HCT116 (cell line): ENCODE measurements at regions not wholly inside any gene's neighbourhood (a gene's known extent, or its start where the extent isn't known, plus 50 kb on each side); places are given as distances from the start of the nearest gene placed in this dataset.

Source experiments
- ATAC-seq: fragments of 200-7000 bp; cut with Tn5 transposase; 2 replicates; pipeline ENCODE4 v1.9.1; 2020; ENCODE audit warnings: mild to moderate bottlenecking, moderate library complexity
- BruUV-seq: library from RNA; stranded (reverse); fragments of 400-500 nt; replicated peaks from 2 replicates; lab custom pipeline; 2021; lab: Mats Ljungman, UMichigan
- CTCF ChIA-PET: fragments of 300-600 bp; sonication (Branson Sonifier 250); formaldehyde crosslinking; loops from one replicate; lab custom pipeline; 2021; ENCODE audit warnings: antibody characterized with exemption; lab: Charles Lee
- POLR2A ChIA-PET: fragments of 300-600, 350-600 bp; sonication (Branson Sonifier 250); formaldehyde crosslinking; loops from one replicate; lab custom pipeline; 2021; ENCODE audit warnings: antibody characterized with exemption; lab: Charles Lee
- RAD21 ChIA-PET, 2 experiments: fragments of 300-600 bp; sonication (Branson Sonifier 250); formaldehyde crosslinking; loops; one replicate each; lab custom pipeline; 2023; ENCODE audit warnings: low total read pairs in 2 of 2; ENCODE audit not compliant: uncharacterized antibody in 2 of 2, unreplicated experiment in 2 of 2, low non-redundant PET in 1 of 2; lab: Charles Lee
- DNase-seq: peaks from one replicate; pipeline ENCODE4 v3.0.0-alpha.2; 2010; ENCODE audit warnings: low read depth, low spot score
- H2AFZ ChIP-seq: fragments of 200-600 bp; shearing (Covaris generic), sonication (generic); 2 replicates; pipeline ENCODE4 v1.6.1; 2017; ENCODE audit warnings: low read depth, mixed run types, mixed read lengths, antibody characterized with exemption, low read length; ENCODE audit not compliant: poor library complexity, severe bottlenecking
- H3K27ac ChIP-seq: 2 replicates; pipeline ENCODE4 v1.5.1; 2012; ENCODE audit warnings: low read depth, low read length
- H3K27me3 ChIP-seq: fragments of 200-600 bp; sonication (generic); 2 replicates; pipeline ENCODE4 v1.6.1; 2016; ENCODE audit warnings: mixed run types, low read length, mixed read lengths; ENCODE audit not compliant: insufficient read depth
- H3K36me3 ChIP-seq, 2 experiments: fragments of 200-500 bp in 1 of 2; fragments of 200-600 bp in 1 of 2; sonication (Bioruptor generic) in 1 of 2; sonication (generic) in 1 of 2; 2 replicates each; pipeline versions ENCODE4 v1.5.1 to v1.6.1; 2014 to 2016; ENCODE audit warnings: low read length in 2 of 2, inconsistent platforms in 1 of 2, mixed read lengths in 1 of 2, mixed run types in 1 of 2; ENCODE audit not compliant: insufficient read depth in 2 of 2, control insufficient read depth in 1 of 2
- H3K4me1 ChIP-seq, 2 experiments: fragments of 200-600 bp in 1 of 2; sonication (generic) in 1 of 2; 2 replicates each; pipeline versions ENCODE4 v1.5.1 to v1.6.1; 2012 to 2017; ENCODE audit warnings: low read length in 2 of 2, inconsistent platforms in 1 of 2, mild to moderate bottlenecking in 1 of 2, mixed read lengths in 1 of 2, mixed run types in 1 of 2, moderate library complexity in 1 of 2; ENCODE audit not compliant: insufficient read depth in 2 of 2, control insufficient read depth in 1 of 2
- H3K4me2 ChIP-seq: fragments of 200-600 bp; sonication (generic); 2 replicates; pipeline ENCODE4 v1.6.1; 2017; ENCODE audit warnings: mixed run types, low read length, mixed read lengths
- H3K4me3 ChIP-seq, 2 experiments: fragments of 200-600 bp in 1 of 2; sonication (generic) in 1 of 2; replicated peaks in 1 of 2; 2 replicates each; pipeline ENCODE4 v1.5.1; 2011 to 2016; ENCODE audit warnings: low read length in 2 of 2, control low read depth in 1 of 2, low read depth in 1 of 2, mild to moderate bottlenecking in 1 of 2, mixed read lengths in 1 of 2, mixed run types in 1 of 2
- H3K79me2 ChIP-seq: fragments of 200-600 bp; sonication (generic); 2 replicates; pipeline ENCODE4 v1.6.1; 2017; ENCODE audit warnings: mild to moderate bottlenecking, mixed run types, low read length, moderate library complexity, mixed read lengths; ENCODE audit not compliant: insufficient read depth
- H3K9ac ChIP-seq: fragments of 200-600 bp; sonication (generic); 2 replicates; pipeline ENCODE4 v1.6.1; 2016; ENCODE audit warnings: low read length, mixed read lengths
- H3K9me2 ChIP-seq: fragments of 200-600 bp; sonication (generic), shearing (Covaris generic); 2 replicates; pipeline ENCODE4 v1.6.1; 2017; ENCODE audit warnings: mixed run types, mild to moderate bottlenecking, moderate library complexity; ENCODE audit not compliant: insufficient read depth
- H3K9me3 ChIP-seq, 2 experiments: fragments of 200-500 bp in 1 of 2; fragments of 200-600 bp in 1 of 2; sonication (Bioruptor generic) in 1 of 2; sonication (generic) in 1 of 2; 2 replicates each; pipeline ENCODE4 v1.6.1; 2014 to 2017; ENCODE audit warnings: low read length in 2 of 2, mixed read lengths in 2 of 2, inconsistent platforms in 1 of 2, low read depth in 1 of 2, mild to moderate bottlenecking in 1 of 2, mixed run types in 1 of 2, moderate library complexity in 1 of 2; ENCODE audit not compliant: control insufficient read depth in 1 of 2, insufficient read depth in 1 of 2
- H4K20me1 ChIP-seq: fragments of 200-600 bp; sonication (generic), shearing (Covaris generic); 2 replicates; pipeline ENCODE4 v1.6.1; 2017; ENCODE audit warnings: mixed run types, mild to moderate bottlenecking, moderate library complexity; ENCODE audit not compliant: insufficient read depth
- CBX3 ChIP-seq: IDR thresholded peaks from 2 replicates; pipeline ENCODE4 v1.6.1; 2012; ENCODE audit warnings: low read depth
- EGR1 ChIP-seq: IDR thresholded peaks from 2 replicates; pipeline ENCODE4 v1.6.1; 2012; ENCODE audit warnings: low read depth
- ELF1 ChIP-seq: IDR thresholded peaks from 2 replicates; pipeline ENCODE4 v1.6.1; 2012; ENCODE audit warnings: low read depth, borderline replicate concordance
- EZH2 ChIP-seq: fragments of 200-600 bp; sonication (generic); IDR thresholded peaks from 2 replicates; pipeline ENCODE4 v1.6.1; 2017; ENCODE audit warnings: antibody characterized with exemption, mixed run types
- EZH2phosphoT487 ChIP-seq: fragments of 200-600 bp; IDR thresholded peaks from 2 replicates; pipeline ENCODE4 v1.6.1; 2018; ENCODE audit warnings: antibody characterized with exemption, borderline replicate concordance
- MAX ChIP-seq: IDR thresholded peaks from 2 replicates; pipeline ENCODE4 v1.6.1; 2012
- POLR2A ChIP-seq: IDR thresholded peaks from 2 replicates; pipeline ENCODE4 v1.7.0; 2011; ENCODE audit warnings: borderline replicate concordance; ENCODE audit not compliant: insufficient read depth, insufficient read length; ENCODE audit errors: extremely low read depth
- POLR2AphosphoS5 ChIP-seq: IDR thresholded peaks from 2 replicates; pipeline ENCODE4 v1.6.1; 2011; ENCODE audit warnings: mild to moderate bottlenecking, low read depth, low read length, moderate library complexity
- RAD21 ChIP-seq: IDR thresholded peaks from 2 replicates; pipeline ENCODE4 v1.6.1; 2012; ENCODE audit warnings: low read depth, mild to moderate bottlenecking
- SP1 ChIP-seq: IDR thresholded peaks from 2 replicates; pipeline ENCODE4 v1.6.1; 2012; ENCODE audit warnings: low read depth
- SRF ChIP-seq: IDR thresholded peaks from 2 replicates; pipeline ENCODE4 v1.6.1; 2012; ENCODE audit warnings: low read depth
- YY1 ChIP-seq: IDR thresholded peaks from 2 replicates; pipeline ENCODE4 v1.6.1; 2011; ENCODE audit warnings: low read length, low read depth, moderate library complexity, mild to moderate bottlenecking; ENCODE audit not compliant: insufficient replicate concordance; ENCODE audit errors: extremely low read depth
- ZFX ChIP-seq: fragments of 450-650 bp; IDR thresholded peaks from 2 replicates; pipeline ENCODE4 v1.6.1; 2017
- ZNF274 ChIP-seq: fragments of 200-500 bp; sonication (Bioruptor generic); IDR thresholded peaks from 2 replicates; pipeline ENCODE4 v1.6.1; 2014; ENCODE audit warnings: mild to moderate bottlenecking, low read depth, low read length, inconsistent platforms
- intact Hi-C: fragments of 100-400 bp; cut with micrococcal nuclease; formaldehyde crosslinking; loops from 2 replicates; pipeline ENCODE4 v1.10.0; 2022
- TF ChIP-seq, protein P1 (sequence below): IDR thresholded peaks from 2 replicates; pipeline ENCODE4 v1.6.1; 2011; ENCODE audit warnings: mild to moderate bottlenecking, low read length, moderate library complexity; ENCODE audit not compliant: insufficient replicate concordance; ENCODE audit errors: extremely low read depth
- TF ChIP-seq, protein P2 (sequence below): IDR thresholded peaks from 2 replicates; pipeline ENCODE4 v1.6.1; 2012

DNA sequence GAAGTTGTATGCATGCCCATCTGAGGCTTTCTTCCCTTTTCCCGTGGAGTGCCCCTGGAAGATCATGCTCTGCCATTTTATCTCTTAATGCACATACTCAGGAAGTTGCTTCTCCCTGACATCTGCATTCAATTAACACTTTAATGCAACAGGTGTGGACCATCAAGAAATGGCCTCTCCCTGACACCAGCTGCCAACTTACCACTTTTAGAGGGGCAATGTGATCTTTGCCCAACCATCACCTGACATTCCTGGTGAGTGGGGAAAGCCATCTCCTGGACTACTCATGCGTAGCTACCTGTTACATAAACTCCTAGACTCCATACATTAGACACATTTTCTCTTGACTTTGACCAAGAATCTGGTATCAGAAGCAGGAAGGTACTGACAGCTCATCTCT is 1450.4 kb upstream of the CDH9 start:
- TF ChIP-seq YY1: no peak
- no peak for TF ChIP-seq POLR2A
- TF ChIP-seq, protein P1, sequence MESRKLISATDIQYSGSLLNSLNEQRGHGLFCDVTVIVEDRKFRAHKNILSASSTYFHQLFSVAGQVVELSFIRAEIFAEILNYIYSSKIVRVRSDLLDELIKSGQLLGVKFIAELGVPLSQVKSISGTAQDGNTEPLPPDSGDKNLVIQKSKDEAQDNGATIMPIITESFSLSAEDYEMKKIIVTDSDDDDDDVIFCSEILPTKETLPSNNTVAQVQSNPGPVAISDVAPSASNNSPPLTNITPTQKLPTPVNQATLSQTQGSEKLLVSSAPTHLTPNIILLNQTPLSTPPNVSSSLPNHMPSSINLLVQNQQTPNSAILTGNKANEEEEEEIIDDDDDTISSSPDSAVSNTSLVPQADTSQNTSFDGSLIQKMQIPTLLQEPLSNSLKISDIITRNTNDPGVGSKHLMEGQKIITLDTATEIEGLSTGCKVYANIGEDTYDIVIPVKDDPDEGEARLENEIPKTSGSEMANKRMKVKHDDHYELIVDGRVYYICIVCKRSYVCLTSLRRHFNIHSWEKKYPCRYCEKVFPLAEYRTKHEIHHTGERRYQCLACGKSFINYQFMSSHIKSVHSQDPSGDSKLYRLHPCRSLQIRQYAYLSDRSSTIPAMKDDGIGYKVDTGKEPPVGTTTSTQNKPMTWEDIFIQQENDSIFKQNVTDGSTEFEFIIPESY: no peak
- TF ChIP-seq, all 23 proteins: peak for 0
- no peaks in the 10 kb centered on the region for H4K20me1 ChIP-seq
- no peaks in the 10 kb centered on the region for H3K27me3 ChIP-seq
- RAD21 ChIA-PET: no interaction called here
- no peak for DNase-seq
- no peak for ATAC-seq
- BruUV-seq: no TSS peak
- no peaks in the 10 kb centered on the region for H3K4me1 ChIP-seq
- H2AFZ ChIP-seq: no peak overlapping the region
- H3K79me2 ChIP-seq: no peaks in the 10 kb centered on the region
- peaks cover 7 to 18% of the 10 kb centered on the region in 2 experiments; a peak in 2 of 4 replicates for H3K9me3 ChIP-seq
- POLR2A ChIA-PET: no interaction called here
- no peak overlapping the region for H3K9ac ChIP-seq
- no peak overlapping the region for H3K4me2 ChIP-seq
- H3K4me3 ChIP-seq: no peak overlapping the region
- CTCF ChIA-PET: no interaction called here
- H3K27ac ChIP-seq: no peak overlapping the region
- intact Hi-C loops: no loop called here
- no peaks in the 10 kb centered on the region for H3K9me2 ChIP-seq
- no peaks in the 10 kb centered on the region for H3K36me3 ChIP-seq

- ATAC-seq: no peak
- H3K36me3 ChIP-seq: no peaks in the 10 kb centered on the region
- no TSS peak for BruUV-seq
- intact Hi-C loops: no loop called here
- POLR2A ChIA-PET: no interaction called here
- no peak overlapping the region for H2AFZ ChIP-seq
- H3K9me3 ChIP-seq: peaks cover 7 to 8% of the 10 kb centered on the region in 2 experiments; a peak in 2 of 4 replicates
- no peak overlapping the region for H3K9ac ChIP-seq
- no peak overlapping the region for H3K4me2 ChIP-seq
- no peak for TF ChIP-seq ZFX
- TF ChIP-seq EZH2phosphoT487: no peak
- no peak for TF ChIP-seq EZH2
- no peak for TF ChIP-seq SRF
- TF ChIP-seq, protein P1: no peak
- no peak for TF ChIP-seq ELF1
- TF ChIP-seq RAD21: no peak
- TF ChIP-seq, protein P2, sequence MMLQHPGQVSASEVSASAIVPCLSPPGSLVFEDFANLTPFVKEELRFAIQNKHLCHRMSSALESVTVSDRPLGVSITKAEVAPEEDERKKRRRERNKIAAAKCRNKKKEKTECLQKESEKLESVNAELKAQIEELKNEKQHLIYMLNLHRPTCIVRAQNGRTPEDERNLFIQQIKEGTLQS: no peak
- no peak for TF ChIP-seq EGR1
- TF ChIP-seq SP1: no peak
- TF ChIP-seq POLR2A: no peak
- TF ChIP-seq YY1: no peak
- TF ChIP-seq MAX: no peak
- TF ChIP-seq ZNF274: no peak
- TF ChIP-seq POLR2AphosphoS5: no peak
- no peak for TF ChIP-seq CBX3
- TF ChIP-seq, all 23 proteins: peak for 0
- Histone ChIP-seq H3K4me1 (no peaks in the 10 kb centered on the region), H3K9me2 (no peaks in the 10 kb centered on the region), H3K79me2 (no peaks in the 10 kb centered on the region), H3K27ac (no peak overlapping the region), H3K4me3 (no peak overlapping the region), H3K27me3 (no peaks in the 10 kb centered on the region), H4K20me1 (no peaks in the 10 kb centered on the region)
- ChIA-PET CTCF (no interaction called here), RAD21 (no interaction called here)
- DNase-seq: no peak
These were observed 1445.1 kb upstream of the CDH9 start for GRCh38 chr5:28483327-28484025.
